Right lobe of liver (tissue), 6 donors: ENCODE measurements at regions not wholly inside any gene's neighbourhood (a gene's known extent, or its start where the extent isn't known, plus 50 kb on each side); places are given as distances from the start of the nearest gene placed in this dataset.
"Not testable (repeated sequence)": the region's sequence is repeated elsewhere in the genome, so short reads cannot be mapped to it uniquely, and the experiment has no call there.

Source experiments
- ATAC-seq, 4 donors: fragments of 200-7000 bp; cut with Tn5 transposase; one replicate each; pipeline ENCODE4 v1.9.1; 2020; ENCODE audit warnings: mild to moderate bottlenecking in 4 of 4, moderate library complexity in 4 of 4
- DNase-seq, 3 donors: peaks; one replicate each; pipeline ENCODE4 v3.0.0-alpha.2; 2020
- H3K27ac ChIP-seq, 3 donors: fragments of 200-600 bp; one replicate each; pipeline ENCODE4 v1.8.0; 2022
- H3K27me3 ChIP-seq, 2 donors: fragments of 200-600 bp; one replicate each; pipeline ENCODE4 v1.8.0; 2022
- H3K36me3 ChIP-seq, 4 donors: fragments of 200-600 bp; sonication (generic) in 1 of 4; one replicate each; pipeline versions ENCODE4 v1.5.1 to v1.8.0; 2017 to 2022; ENCODE audit warnings: control low read depth in 1 of 4
- H3K4me1 ChIP-seq, 4 donors: fragments of 200-600 bp; sonication (generic) in 1 of 4; one replicate each; pipeline versions ENCODE4 v1.5.1 to v1.8.0; 2017 to 2022; ENCODE audit warnings: control low read depth in 1 of 4
- H3K4me3 ChIP-seq, 3 donors: fragments of 200-600 bp; one replicate each; pipeline ENCODE4 v1.8.0; 2022
- H3K9me3 ChIP-seq, 4 donors: fragments of 200-600 bp; sonication (generic) in 1 of 4; one replicate each; pipeline versions ENCODE4 v1.5.1 to v1.8.0; 2017 to 2022; ENCODE audit warnings: control low read depth in 1 of 4
- POLR2A ChIP-seq: fragments of 450-650 bp; IDR thresholded peaks from one replicate; pipeline ENCODE4 v1.6.1; 2017; ENCODE audit warnings: antibody characterized with exemption, mild to moderate bottlenecking
- WGBS: methylation state at CpG from one replicate; pipeline ENCODE4 v1.1.6; 2018; ENCODE audit warnings: low coverage, low lambda C conversion rate; ENCODE audit not compliant: insufficient coverage; ENCODE audit errors: missing lambda C conversion rate; 5-methylcytosine and 5-hydroxymethylcytosine counted together
- intact Hi-C, 2 donors: fragments of 100-400 bp; cut with DNase I; formaldehyde crosslinking; loops; one replicate each; pipeline versions ENCODE4 v1.11.2 to v1.14.1; 2022
- TF ChIP-seq, protein P1 (sequence below), 4 donors: fragments of 200-600 bp in 3 of 4; fragments of 450-650 bp in 1 of 4; IDR thresholded peaks; one replicate each; pipeline versions ENCODE4 v1.5.1 to v1.8.0; 2016 to 2022; ENCODE audit warnings: antibody characterized with exemption in 4 of 4, mild to moderate bottlenecking in 2 of 4
- donor health status: DM: no; HTN: yes; CAD: no.
- donor health status: DM: no; HTN: no; CAD: no.
- donor health status: DM: no; HTN: no; CAD: no.
- donor health status: DM: no; HTN: yes; CAD: no.
- donor health status: DM: no; HTN: yes; CAD: no.

DNA sequence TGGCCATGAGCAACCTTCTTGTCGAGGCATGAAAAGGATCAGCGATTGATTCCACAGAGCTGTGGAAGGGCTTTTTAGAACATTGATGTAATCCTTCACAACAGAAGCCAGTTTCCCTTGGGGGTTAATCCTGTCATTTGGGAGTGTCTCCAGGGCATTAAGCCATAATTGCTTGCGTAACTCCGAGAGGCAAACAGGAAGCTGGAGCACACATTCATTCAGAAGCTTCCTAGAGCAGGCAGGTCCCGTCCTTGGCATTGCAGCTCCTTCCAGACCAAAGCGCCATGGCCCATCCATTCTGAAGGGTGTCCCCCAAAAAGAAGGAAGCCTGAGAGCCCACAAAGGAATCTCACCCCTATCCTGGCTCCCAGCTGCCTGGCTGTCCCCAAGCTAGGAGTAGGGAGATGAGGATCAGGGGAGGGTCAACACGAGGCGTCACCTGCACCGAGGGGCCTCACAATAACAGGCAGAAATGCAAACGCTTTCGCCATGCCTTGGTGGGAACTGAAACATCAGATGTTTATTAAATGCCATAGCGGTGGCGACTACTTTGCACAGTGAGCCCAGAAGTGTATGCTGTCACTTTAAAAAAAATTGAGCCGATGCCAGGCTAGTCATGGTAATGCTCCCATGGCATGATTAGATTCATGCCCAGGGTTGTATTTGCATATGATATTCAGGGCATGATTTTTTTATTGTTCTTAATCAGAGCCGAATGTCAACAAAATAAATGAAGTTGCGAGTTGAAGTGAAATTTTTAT lies 339.4 kb downstream of the BCL11A start:
- Histone ChIP-seq H3K4me3 (no peak overlapping the region), H3K4me1 (peaks cover 0 to 10% (median 4%) of the 10 kb centered on the region in 4 donors), H3K9me3 (no peaks in the 10 kb centered on the region), H3K36me3 (no peaks in the 10 kb centered on the region), H3K27ac (no peak overlapping the region), H3K27me3 (no peaks in the 10 kb centered on the region)
- WGBS, result 54% methylated on average over 13 of the region's 16 CpGs
- intact Hi-C loops, result no loop called here
- ATAC-seq, result peak; percentile 94 to 99 (median 98)
- DNase-seq, result peak; percentile 29 to 70 (median 54)
- TF ChIP-seq, protein P1, sequence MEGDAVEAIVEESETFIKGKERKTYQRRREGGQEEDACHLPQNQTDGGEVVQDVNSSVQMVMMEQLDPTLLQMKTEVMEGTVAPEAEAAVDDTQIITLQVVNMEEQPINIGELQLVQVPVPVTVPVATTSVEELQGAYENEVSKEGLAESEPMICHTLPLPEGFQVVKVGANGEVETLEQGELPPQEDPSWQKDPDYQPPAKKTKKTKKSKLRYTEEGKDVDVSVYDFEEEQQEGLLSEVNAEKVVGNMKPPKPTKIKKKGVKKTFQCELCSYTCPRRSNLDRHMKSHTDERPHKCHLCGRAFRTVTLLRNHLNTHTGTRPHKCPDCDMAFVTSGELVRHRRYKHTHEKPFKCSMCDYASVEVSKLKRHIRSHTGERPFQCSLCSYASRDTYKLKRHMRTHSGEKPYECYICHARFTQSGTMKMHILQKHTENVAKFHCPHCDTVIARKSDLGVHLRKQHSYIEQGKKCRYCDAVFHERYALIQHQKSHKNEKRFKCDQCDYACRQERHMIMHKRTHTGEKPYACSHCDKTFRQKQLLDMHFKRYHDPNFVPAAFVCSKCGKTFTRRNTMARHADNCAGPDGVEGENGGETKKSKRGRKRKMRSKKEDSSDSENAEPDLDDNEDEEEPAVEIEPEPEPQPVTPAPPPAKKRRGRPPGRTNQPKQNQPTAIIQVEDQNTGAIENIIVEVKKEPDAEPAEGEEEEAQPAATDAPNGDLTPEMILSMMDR (IDR thresholded peaks at IDR 0.05), result no peak
- no peak for TF ChIP-seq POLR2A

DNA sequence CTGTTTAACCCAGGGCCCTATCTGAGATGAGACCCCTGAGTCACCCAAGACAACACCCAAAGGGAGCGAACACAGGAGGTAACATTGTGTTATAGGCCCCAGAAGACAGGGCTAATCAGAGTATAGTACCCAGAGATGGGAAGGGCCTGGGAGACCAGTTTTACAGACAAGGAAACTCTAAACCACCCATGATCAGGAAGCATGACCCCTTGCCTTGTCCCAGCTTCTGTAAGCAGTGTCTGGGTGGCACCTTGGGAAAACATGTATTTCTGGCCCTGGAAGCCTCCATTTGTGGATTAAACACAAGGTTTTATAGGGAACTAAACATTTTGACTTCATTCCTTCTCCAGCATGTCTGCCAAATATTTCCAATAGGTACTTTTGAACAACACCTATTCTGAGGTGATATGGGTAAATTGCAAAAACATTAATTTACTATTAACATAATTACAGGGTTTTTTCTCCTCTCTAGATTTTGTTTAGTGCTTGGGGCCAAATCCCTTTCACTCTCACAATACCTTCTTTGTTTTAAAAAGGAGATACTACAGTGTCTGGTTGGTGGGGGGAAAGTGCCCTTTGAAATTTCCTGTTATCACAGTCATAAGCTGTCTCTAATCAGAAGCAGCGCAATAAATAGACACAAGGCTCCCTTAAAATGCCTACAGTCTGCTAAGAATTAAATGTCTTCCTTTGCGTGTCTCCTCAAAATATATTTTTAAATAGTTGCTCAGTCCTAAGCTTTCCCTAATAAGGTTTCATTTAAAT lies 341.1 kb downstream of the BCL11A start:
- intact Hi-C loops, result no loop called here
- no peak for DNase-seq
- ATAC-seq, result no peak

DNA sequence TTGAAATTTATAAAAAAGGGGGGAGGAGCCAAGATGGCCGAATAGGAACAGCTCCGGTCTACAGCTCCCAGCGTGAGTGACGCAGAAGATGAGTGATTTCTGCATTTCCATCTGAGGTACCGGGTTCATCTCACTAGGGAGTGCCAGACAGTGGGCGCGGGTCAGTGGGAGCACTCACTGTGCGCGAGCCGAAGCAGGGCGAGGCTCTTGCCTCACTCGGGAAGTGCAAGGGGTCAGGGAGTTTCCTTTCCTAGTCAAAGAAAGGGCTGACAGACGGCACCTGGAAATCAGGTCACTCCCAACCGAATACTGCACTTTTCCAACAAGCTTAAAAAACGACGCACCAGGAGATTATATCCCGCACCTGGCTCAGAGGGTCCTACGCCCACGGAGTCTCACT lies 364.4 kb downstream of the BCL11A start:
- ATAC-seq, H3K27ac ChIP-seq, H3K36me3 ChIP-seq, H3K9me3 ChIP-seq, H3K27me3 ChIP-seq, DNase-seq, H3K4me1 ChIP-seq, H3K4me3 ChIP-seq, intact Hi-C loops: not testable (repeated sequence)
- WGBS, result 77% methylated on average over 6 of the region's 19 CpGs

More for the DNA sequence above, 341.1 kb downstream of the BCL11A start:
- Histone ChIP-seq H3K4me1 (peaks cover 0 to 10% (median 4%) of the 10 kb centered on the region in 4 donors), H3K4me3 (no peak overlapping the region), H3K27me3 (no peaks in the 10 kb centered on the region), H3K9me3 (no peaks in the 10 kb centered on the region), H3K27ac (no peak overlapping the region), H3K36me3 (no peaks in the 10 kb centered on the region)
- TF ChIP-seq, protein P1 (IDR thresholded peaks at IDR 0.05), result no peak
- TF ChIP-seq POLR2A, result no peak
- 85% methylated on average over 3 of the region's 3 CpGs for WGBS

DNA sequence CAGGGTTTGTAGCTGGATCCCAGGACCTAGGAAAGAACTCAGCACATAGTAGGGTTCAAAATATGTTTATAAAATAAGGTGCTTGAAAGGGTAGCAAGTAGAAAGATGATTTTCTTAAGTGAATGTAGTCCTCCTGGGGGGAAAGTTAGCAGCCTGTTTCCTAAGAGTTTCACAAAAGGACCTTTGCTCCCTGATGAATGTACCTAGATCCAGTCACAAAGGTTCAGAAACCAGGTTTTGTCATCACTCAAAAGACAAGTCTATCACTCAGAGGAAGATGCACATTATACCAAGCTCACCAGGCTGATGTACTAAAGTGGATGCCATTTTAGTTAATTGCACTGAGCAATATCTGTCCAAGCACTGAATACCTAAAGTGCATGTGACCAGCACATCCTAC lies 378.2 kb downstream of the BCL11A start:
- Histone ChIP-seq H3K4me1 (no peaks in the 10 kb centered on the region), H3K27ac (no peak overlapping the region), H3K9me3 (no peaks in the 10 kb centered on the region), H3K4me3 (no peak overlapping the region), H3K27me3 (no peaks in the 10 kb centered on the region), H3K36me3 (no peaks in the 10 kb centered on the region)
- intact Hi-C loops, result no loop called here
- TF ChIP-seq, protein P1 (IDR thresholded peaks at IDR 0.05), result no peak
- no peak for TF ChIP-seq POLR2A
- DNase-seq (no peak), ATAC-seq (peak; percentile 14 to 62 (median 37))

DNA sequence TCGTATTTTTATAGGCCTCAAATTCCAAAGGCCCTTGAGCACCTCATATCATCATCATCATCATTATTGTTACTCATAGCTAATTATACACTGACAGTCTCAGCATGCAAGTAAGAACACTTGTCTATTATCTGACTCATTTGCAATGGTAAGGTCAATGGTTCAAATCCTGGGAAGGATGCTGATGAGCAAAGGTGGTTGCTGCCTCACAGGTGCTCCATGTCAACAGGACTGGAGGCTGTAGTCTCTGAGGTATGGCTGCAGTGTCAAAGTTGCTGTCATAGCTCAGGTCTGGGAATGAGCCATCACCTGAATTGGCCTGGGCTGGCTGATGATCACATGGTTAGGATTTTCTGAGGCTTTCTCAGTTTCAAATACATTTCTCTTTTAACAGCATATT lies 379.3 kb downstream of the BCL11A start:
- TF ChIP-seq, protein P1 (IDR thresholded peaks at IDR 0.05), result no peak
- TF ChIP-seq POLR2A, result no peak
- Histone ChIP-seq H3K27me3 (no peaks in the 10 kb centered on the region), H3K36me3 (no peaks in the 10 kb centered on the region), H3K4me1 (no peaks in the 10 kb centered on the region), H3K4me3 (no peak overlapping the region), H3K9me3 (no peaks in the 10 kb centered on the region), H3K27ac (no peak overlapping the region)
- ATAC-seq, result no peak
- 85% methylated on average over 1 of the region's 1 CpG for WGBS
- no peak for DNase-seq
- intact Hi-C loops, result no loop called here
